ENCODE measurements at regions not wholly inside any gene's neighbourhood (a gene's known extent, or its start where the extent isn't known, plus 50 kb on each side); places are given as distances from the start of the nearest gene placed in this dataset.

GRCh38 chr1:234918961-234919761 is 209.5 kb downstream of the TOMM20 start:
- no peaks in the 10 kb centered on the region for H3K9me2 ChIP-seq (replicated peaks; ENCODE audit: insufficient read depth, low read length)
- no peak overlapping the region for H3K4me3 ChIP-seq (ENCODE audit: low read length)
- H3K4me2 ChIP-seq (ENCODE audit: low read depth, low read length, poor library complexity, severe bottlenecking) = no peak overlapping the region
- H3K9me3 ChIP-seq (ENCODE audit: low read length) = no peaks in the 10 kb centered on the region
- H3K79me2 ChIP-seq (ENCODE audit: low read length) = no peaks in the 10 kb centered on the region
- no peak overlapping the region for H2AFZ ChIP-seq (ENCODE audit: low read length)
- H3K27ac ChIP-seq (ENCODE audit: low read length) = no peak overlapping the region
- no peaks in the 10 kb centered on the region for H4K20me1 ChIP-seq (ENCODE audit: insufficient read depth, low read depth, low read length)
- H3K27me3 ChIP-seq (ENCODE audit: low read length) = no peaks in the 10 kb centered on the region
- no peaks in the 10 kb centered on the region for H3K4me1 ChIP-seq (ENCODE audit: low read length)
- no peak overlapping the region for H3K9ac ChIP-seq (ENCODE audit: low read length)
- no peaks in the 10 kb centered on the region for H3K36me3 ChIP-seq (ENCODE audit: insufficient read depth, low read length)
- DNase-seq = no peak

GRCh38 chr1:234918181-234918841 is 210.3 kb downstream of the TOMM20 start:
- H3K36me3 ChIP-seq (ENCODE audit: insufficient read depth, low read length) = no peaks in the 10 kb centered on the region
- H3K27me3 ChIP-seq (ENCODE audit: low read length) = no peaks in the 10 kb centered on the region
- no peak overlapping the region for H3K9ac ChIP-seq (ENCODE audit: low read length)
- H3K9me2 ChIP-seq (replicated peaks; ENCODE audit: insufficient read depth, low read length) = no peaks in the 10 kb centered on the region
- H3K4me1 ChIP-seq (ENCODE audit: low read length) = no peaks in the 10 kb centered on the region
- H3K4me2 ChIP-seq (ENCODE audit: low read depth, low read length, poor library complexity, severe bottlenecking) = no peak overlapping the region
- H3K4me3 ChIP-seq (ENCODE audit: low read length) = no peak overlapping the region
- H3K27ac ChIP-seq (ENCODE audit: low read length) = no peak overlapping the region
- no peak for DNase-seq
- no peak overlapping the region for H2AFZ ChIP-seq (ENCODE audit: low read length)
- no peaks in the 10 kb centered on the region for H3K9me3 ChIP-seq (ENCODE audit: low read length)
- H4K20me1 ChIP-seq (ENCODE audit: insufficient read depth, low read depth, low read length) = no peaks in the 10 kb centered on the region
- H3K79me2 ChIP-seq (ENCODE audit: low read length) = no peaks in the 10 kb centered on the region

GRCh38 chr1:234917495-234918180 is 211.0 kb downstream of the TOMM20 start:
- H3K9me2 ChIP-seq (replicated peaks; ENCODE audit: insufficient read depth, low read length) = no peaks in the 10 kb centered on the region
- H3K9me3 ChIP-seq (ENCODE audit: low read length) = no peaks in the 10 kb centered on the region
- H3K36me3 ChIP-seq (ENCODE audit: insufficient read depth, low read length) = no peaks in the 10 kb centered on the region
- no peaks in the 10 kb centered on the region for H3K27me3 ChIP-seq (ENCODE audit: low read length)
- no peak overlapping the region for H2AFZ ChIP-seq (ENCODE audit: low read length)
- no peaks in the 10 kb centered on the region for H4K20me1 ChIP-seq (ENCODE audit: insufficient read depth, low read depth, low read length)
- no peaks in the 10 kb centered on the region for H3K79me2 ChIP-seq (ENCODE audit: low read length)
- no peak overlapping the region for H3K27ac ChIP-seq (ENCODE audit: low read length)
- no peak overlapping the region for H3K4me3 ChIP-seq (ENCODE audit: low read length)
- H3K9ac ChIP-seq (ENCODE audit: low read length) = no peak overlapping the region
- no peaks in the 10 kb centered on the region for H3K4me1 ChIP-seq (ENCODE audit: low read length)
- DNase-seq = no peak
- H3K4me2 ChIP-seq (ENCODE audit: low read depth, low read length, poor library complexity, severe bottlenecking) = no peak overlapping the region

GRCh38 chr1:234916840-234917239 is 211.8 kb downstream of the TOMM20 start:
- Histone ChIP-seq H2AFZ (ENCODE audit: low read length) (no peak overlapping the region), H3K36me3 (ENCODE audit: insufficient read depth, low read length) (no peaks in the 10 kb centered on the region), H3K9me3 (ENCODE audit: low read length) (no peaks in the 10 kb centered on the region), H3K27me3 (ENCODE audit: low read length) (no peaks in the 10 kb centered on the region), H3K4me1 (ENCODE audit: low read length) (no peaks in the 10 kb centered on the region), H3K9ac (ENCODE audit: low read length) (no peak overlapping the region), H3K79me2 (ENCODE audit: low read length) (no peaks in the 10 kb centered on the region), H3K4me2 (ENCODE audit: low read depth, low read length, poor library complexity, severe bottlenecking) (no peak overlapping the region), H3K9me2 (replicated peaks; ENCODE audit: insufficient read depth, low read length) (no peaks in the 10 kb centered on the region), H3K27ac (ENCODE audit: low read length) (no peak overlapping the region), H4K20me1 (ENCODE audit: insufficient read depth, low read depth, low read length) (no peaks in the 10 kb centered on the region), H3K4me3 (ENCODE audit: low read length) (no peak overlapping the region)
- DNase-seq = no peak

- no peaks in the 10 kb centered on the region for H3K4me1 ChIP-seq (ENCODE audit: low read length)
- H3K27me3 ChIP-seq (ENCODE audit: low read length) = no peaks in the 10 kb centered on the region
- H3K9ac ChIP-seq (ENCODE audit: low read length) = no peak overlapping the region
- H3K27ac ChIP-seq (ENCODE audit: low read length) = no peak overlapping the region
- H3K36me3 ChIP-seq (ENCODE audit: insufficient read depth, low read length) = no peaks in the 10 kb centered on the region
- no peaks in the 10 kb centered on the region for H4K20me1 ChIP-seq (ENCODE audit: insufficient read depth, low read depth, low read length)
- H3K9me2 ChIP-seq (replicated peaks; ENCODE audit: insufficient read depth, low read length) = no peaks in the 10 kb centered on the region
- H3K9me3 ChIP-seq (ENCODE audit: low read length) = no peaks in the 10 kb centered on the region
- no peak overlapping the region for H2AFZ ChIP-seq (ENCODE audit: low read length)
- no peaks in the 10 kb centered on the region for H3K79me2 ChIP-seq (ENCODE audit: low read length)
- DNase-seq = no peak
- no peak overlapping the region for H3K4me2 ChIP-seq (ENCODE audit: low read depth, low read length, poor library complexity, severe bottlenecking)
- no peak overlapping the region for H3K4me3 ChIP-seq (ENCODE audit: low read length)
Observed at GRCh38 chr1:234915924-234916675, 212.5 kb downstream of the TOMM20 start.

GRCh38 chr1:234914606-234915290 is 213.9 kb downstream of the TOMM20 start:
- Histone ChIP-seq H3K27ac (ENCODE audit: low read length) (no peak overlapping the region), H3K36me3 (ENCODE audit: insufficient read depth, low read length) (no peaks in the 10 kb centered on the region), H3K9ac (ENCODE audit: low read length) (no peak overlapping the region), H2AFZ (ENCODE audit: low read length) (no peak overlapping the region), H3K9me3 (ENCODE audit: low read length) (no peaks in the 10 kb centered on the region), H4K20me1 (ENCODE audit: insufficient read depth, low read depth, low read length) (no peaks in the 10 kb centered on the region), H3K9me2 (replicated peaks; ENCODE audit: insufficient read depth, low read length) (no peaks in the 10 kb centered on the region), H3K4me1 (ENCODE audit: low read length) (no peaks in the 10 kb centered on the region), H3K79me2 (ENCODE audit: low read length) (no peaks in the 10 kb centered on the region), H3K4me2 (ENCODE audit: low read depth, low read length, poor library complexity, severe bottlenecking) (no peak overlapping the region), H3K27me3 (ENCODE audit: low read length) (no peaks in the 10 kb centered on the region), H3K4me3 (ENCODE audit: low read length) (no peak overlapping the region)
- DNase-seq = no peak

- Histone ChIP-seq H3K9ac (ENCODE audit: low read length) (no peak overlapping the region), H3K27me3 (ENCODE audit: low read length) (no peaks in the 10 kb centered on the region), H3K79me2 (ENCODE audit: low read length) (no peaks in the 10 kb centered on the region), H4K20me1 (ENCODE audit: insufficient read depth, low read depth, low read length) (no peaks in the 10 kb centered on the region), H3K9me3 (ENCODE audit: low read length) (no peaks in the 10 kb centered on the region), H3K9me2 (replicated peaks; ENCODE audit: insufficient read depth, low read length) (no peaks in the 10 kb centered on the region), H3K4me3 (ENCODE audit: low read length) (no peak overlapping the region), H3K4me2 (ENCODE audit: low read depth, low read length, poor library complexity, severe bottlenecking) (no peak overlapping the region), H3K36me3 (ENCODE audit: insufficient read depth, low read length) (no peaks in the 10 kb centered on the region), H2AFZ (ENCODE audit: low read length) (no peak overlapping the region), H3K4me1 (ENCODE audit: low read length) (no peaks in the 10 kb centered on the region), H3K27ac (ENCODE audit: low read length) (no peak overlapping the region)
- DNase-seq = no peak
Observed at GRCh38 chr1:234913771-234914170, 214.9 kb downstream of the TOMM20 start.

Measured in Karpas-422 (cell line).